Activated T-cell treated with anti-CD3 and anti-CD28 coated beads, Interleukin-2, amount 50 U/mL, for 1 hour (primary cell): ENCODE measurements at regions not wholly inside any gene's neighbourhood (a gene's known extent, or its start where the extent isn't known, plus 50 kb on each side); places are given as distances from the start of the nearest gene placed in this dataset.
"Not testable (repeated sequence)": the region's sequence is repeated elsewhere in the genome, so short reads cannot be mapped to it uniquely, and the experiment has no call there.

Source experiments
- DNase-seq: peaks from one replicate; pipeline ENCODE4 v3.0.0-alpha.2; 2020

- no peak for DNase-seq
Measured at GRCh38 chr3:198096015-198096414, 136.0 kb downstream of the LMLN start.

GRCh38 chr3:198097048-198097447, 137.0 kb downstream of the LMLN start:
- no peak for DNase-seq

DNA sequence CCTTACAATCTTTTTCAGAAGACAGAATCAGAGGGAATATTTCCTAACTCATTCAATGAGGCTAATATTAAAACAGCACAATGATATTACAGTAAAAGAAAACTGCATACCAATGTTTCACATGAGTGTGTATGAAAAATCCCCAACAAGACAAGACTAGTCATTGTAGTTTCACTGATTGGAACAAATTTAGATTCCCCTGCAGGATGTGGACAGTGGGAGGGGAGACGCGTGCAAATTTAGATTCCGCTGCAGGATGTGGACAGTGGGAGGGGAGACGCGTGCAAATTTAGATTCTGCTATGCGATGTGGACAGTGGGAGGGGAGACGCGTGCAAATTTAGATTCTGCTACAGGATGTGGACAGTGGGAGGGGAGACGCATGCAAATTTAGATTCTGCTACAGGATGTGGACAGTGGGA, 138.7 kb downstream of the LMLN start:
- not testable (repeated sequence) for DNase-seq

- DNase-seq: not testable (repeated sequence)
Measured at GRCh38 chr3:198103070-198103469, 143.1 kb downstream of the LMLN start.

- DNase-seq: no peak
Measured at GRCh38 chr3:198106265-198106664, 146.2 kb downstream of the LMLN start.

- no peak for DNase-seq
Measured at GRCh38 chr3:198107840-198108734, 148.1 kb downstream of the LMLN start.

DNA sequence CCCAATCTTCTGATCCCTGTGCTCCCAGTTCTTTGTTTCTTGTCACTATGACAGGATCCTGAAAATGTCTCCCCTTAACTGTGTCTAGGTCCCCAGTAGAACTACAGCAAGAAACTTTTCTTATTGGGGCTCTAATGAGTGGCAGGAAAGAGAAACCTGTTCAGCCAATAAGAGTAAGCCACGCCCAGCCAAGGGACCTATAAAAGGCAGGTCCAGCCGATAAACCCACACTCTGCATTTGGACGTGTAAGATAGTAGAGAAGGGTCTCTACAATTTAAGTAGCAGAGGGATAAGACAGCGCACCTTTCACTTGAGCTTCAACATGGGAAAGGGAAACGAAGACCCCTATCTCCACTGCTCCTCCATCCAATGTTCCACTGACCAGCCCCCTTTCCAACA, 149.9 kb downstream of the LMLN start:
- DNase-seq: no peak

DNA sequence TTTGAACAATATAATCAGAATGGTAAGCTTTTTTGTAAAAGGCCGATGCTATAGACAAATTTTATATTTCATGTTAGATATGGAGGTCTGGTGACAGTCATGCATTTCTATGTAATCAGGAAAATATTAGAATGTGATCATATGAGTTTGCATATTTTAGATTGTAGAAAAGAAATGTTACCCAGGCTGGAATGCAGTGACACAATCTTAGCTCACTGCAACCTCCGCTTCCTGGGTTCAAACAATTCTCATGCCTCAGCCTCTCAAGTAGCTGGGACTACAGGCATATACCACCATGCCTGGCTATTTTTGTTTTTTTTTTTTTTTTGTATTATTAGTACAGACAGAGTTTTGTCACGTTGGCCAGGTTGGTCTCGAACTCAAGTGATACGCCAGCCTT, 152.0 kb downstream of the LMLN start:
- no peak for DNase-seq

DNA sequence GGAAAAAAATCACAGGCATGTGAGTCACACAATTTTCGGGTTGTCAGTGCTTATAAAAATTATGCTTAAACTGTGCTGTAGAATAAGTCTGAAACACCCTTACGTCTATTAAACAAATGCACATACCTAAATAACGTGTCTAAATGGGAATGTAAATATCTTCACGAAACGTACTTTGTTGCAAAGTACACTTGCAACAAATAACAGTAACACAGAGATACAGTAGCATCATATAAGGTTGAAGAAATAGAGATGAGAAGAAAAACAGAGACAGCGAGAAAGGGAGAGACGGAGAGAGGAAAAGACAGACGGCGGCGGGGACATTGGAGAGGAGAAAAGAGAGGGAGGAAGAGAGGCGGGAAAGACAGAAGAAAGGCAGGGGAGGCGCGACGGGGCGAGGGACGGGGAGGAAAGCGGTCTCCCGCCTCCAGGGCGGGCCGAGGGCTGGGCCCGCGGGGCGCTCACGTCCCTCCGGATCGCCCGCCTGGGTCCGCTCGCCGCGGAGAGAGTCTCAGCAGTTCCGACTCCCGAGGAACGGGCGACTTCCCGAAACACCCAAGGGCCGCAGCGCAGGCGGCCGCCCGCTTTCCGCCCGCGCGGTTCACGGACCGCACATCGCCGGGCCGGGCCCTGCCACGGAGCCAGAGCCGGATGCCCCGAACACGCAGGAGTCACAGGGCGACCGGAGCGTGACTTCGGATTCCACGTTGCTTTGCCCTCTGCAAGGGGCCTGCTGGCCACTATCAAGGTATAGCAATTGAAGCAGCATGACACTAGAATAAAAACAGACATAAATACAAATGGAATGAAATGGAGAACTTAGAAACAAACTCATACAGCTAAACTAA, 153.4 kb downstream of the LMLN start:
- no peak for DNase-seq

DNA sequence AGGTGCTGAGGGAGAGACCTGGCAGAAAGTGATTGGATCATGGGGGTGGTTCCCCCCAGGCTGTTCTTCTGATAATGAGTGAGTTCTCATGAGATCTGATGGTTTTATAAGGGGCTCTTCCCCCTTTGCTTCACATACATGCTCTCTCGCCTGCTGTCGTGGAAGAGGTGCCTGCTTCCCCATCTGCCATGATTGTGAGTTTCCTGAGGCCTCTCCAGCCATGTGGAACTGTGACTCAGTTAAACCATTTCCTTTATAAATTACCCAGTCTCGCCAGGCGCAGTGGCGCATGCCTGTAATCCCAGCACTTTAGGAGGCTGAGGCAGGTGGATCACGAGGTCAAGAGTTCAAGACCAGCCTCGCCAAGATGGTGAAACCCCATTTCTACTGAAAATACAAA, 154.5 kb downstream of the LMLN start:
- not testable (repeated sequence) for DNase-seq

GRCh38 chr3:198122184-198122583, 162.2 kb downstream of the LMLN start:
- not testable (repeated sequence) for DNase-seq

GRCh38 chr3:198137038-198137835, 177.2 kb downstream of the LMLN start:
- not testable (repeated sequence) for DNase-seq

DNA sequence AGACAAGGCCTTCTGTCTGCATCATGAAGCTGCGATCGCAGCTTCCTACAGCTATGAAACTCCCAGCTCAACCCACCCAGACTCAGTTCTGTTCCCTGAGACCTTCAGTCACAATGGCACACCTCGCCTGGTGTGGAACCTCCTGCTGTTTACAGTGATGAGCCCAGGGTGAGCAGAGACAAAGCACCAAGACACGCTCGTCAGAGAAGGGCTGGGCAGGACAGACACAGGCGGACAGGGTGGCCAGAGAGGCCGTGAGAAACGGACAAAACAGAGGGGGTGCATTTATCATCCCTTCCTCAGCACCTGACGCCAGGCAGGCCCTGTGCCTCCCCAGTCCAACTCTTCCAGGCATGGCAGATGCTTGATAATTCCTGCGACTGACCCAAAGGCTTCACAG, 178.2 kb downstream of the LMLN start:
- DNase-seq: not testable (repeated sequence)

GRCh38 chr3:198139037-198139436, 179.0 kb downstream of the LMLN start:
- not testable (repeated sequence) for DNase-seq

- DNase-seq: not testable (repeated sequence)
Measured at GRCh38 chr3:198139513-198140167, 179.6 kb downstream of the LMLN start.

DNA sequence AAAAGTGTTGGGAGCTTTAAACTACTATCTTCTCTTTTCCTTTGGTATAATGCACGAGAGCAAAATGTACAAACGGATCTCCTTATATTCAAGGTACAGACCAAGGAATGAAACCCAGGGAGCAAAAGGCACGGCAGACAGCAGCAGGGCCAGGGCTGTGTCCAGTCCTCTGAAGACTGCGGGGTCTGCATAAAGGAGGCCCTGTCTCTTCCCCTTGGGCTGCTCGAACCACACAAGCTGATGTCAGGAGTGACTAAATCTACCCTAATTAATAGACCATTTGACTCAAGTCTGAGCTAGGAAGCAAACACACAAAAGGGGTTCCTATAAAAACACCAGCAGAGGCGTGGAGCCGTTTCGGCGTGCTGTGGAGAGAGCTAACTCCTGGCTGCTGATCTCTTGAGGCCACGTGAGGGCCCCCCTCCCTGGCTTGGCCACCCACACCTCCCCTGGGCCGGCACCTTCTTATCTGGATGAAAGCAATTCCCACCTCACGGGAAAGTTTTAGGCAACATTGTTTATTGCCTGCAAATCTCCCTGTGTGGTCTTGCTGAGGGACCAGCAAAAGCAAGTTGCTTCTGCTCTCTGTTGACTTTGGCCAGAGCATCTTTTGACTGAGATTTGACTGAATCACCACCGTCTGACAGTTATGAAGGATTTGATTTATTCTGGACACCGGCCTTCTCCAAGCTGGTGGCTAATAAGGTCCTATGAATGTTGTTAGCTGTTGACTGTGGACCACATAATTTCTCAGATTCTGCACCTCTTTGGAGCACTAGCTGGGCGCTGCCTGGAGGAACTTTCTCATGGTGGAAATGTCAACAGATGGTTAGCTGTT, 183.5 kb downstream of the LMLN start:
- not testable (repeated sequence) for DNase-seq

GRCh38 chr3:198145231-198145784, 185.3 kb downstream of the LMLN start:
- DNase-seq: not testable (repeated sequence)

DNA sequence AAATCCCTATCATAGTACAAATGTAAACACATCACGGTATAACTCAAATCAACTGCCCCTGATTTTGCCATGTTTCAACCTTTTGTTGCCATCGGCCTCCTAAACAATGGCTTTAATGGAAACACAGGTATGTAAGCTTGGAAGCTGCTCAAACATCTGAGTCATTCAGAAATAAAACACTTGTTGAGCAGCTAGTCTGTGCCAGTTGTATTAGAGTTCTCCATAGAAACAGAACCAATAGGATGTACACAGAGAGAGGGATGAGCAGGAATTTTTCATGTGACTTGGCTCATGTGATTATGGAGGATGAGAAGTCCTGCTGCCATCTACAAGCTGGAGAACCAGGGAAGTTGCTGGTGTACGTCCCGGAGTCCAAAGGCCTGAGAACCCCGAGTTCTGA, 186.1 kb downstream of the LMLN start:
- DNase-seq: not testable (repeated sequence)

- DNase-seq: not testable (repeated sequence)
Measured at GRCh38 chr3:198146559-198147164, 186.6 kb downstream of the LMLN start.

DNA sequence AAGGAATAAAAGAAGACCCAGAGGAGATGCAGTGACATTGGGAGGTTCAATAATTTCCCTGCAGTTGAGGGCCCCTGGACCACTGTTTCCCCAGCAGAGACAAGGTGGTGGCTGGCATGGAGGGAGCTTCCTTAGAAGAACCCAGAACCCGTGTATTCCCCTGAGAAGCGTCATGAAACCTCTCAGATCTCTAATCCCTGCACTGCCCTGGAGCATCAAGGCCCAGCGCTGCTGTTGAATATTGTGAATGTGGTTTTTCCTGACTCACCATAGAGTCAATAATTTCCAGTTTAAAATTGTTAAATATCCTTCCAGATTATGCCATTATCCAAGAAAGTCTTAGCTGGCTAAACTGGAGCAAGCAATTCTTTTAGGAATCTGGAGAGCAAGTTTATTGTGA, 187.2 kb downstream of the LMLN start:
- not testable (repeated sequence) for DNase-seq

DNA sequence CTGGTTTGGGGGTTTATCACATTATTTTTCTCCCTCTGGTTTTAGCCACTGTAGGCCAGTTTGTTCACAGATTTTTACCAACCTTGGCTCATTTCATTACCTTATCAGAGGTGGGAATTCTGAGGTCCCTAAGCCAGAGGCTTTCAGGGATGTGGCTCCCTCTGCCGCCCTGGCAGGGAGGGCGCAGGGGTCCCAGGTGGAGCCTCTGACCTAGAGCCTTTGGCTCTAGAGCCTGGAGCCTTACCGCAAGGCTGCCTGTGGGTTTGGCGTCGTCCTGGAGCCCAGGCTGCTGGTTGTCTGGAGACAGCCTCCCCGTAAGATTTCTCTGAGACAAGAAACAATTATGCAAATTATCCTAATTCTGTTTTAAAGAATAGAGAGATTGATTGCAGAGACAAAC, 188.0 kb downstream of the LMLN start:
- not testable (repeated sequence) for DNase-seq
